Panc1 (cell line): ENCODE measurements at regions not wholly inside any gene's neighbourhood (a gene's known extent, or its start where the extent isn't known, plus 50 kb on each side); places are given as distances from the start of the nearest gene placed in this dataset.
"Not testable (repeated sequence)": the region's sequence is repeated elsewhere in the genome, so short reads cannot be mapped to it uniquely, and the experiment has no call there.

Experiments
- ATAC-seq: fragments of 200-7000 bp; cut with Tn5 transposase; 2 replicates; pipeline ENCODE4 v1.9.1; 2020; ENCODE audit warnings: mild to moderate bottlenecking, moderate library complexity
- BruUV-seq: library from RNA; stranded (reverse); fragments of 400-500 nt; replicated peaks from 2 replicates; lab custom pipeline; 2021; lab: Mats Ljungman, UMichigan
- CTCF ChIA-PET: fragments of 300-600 bp; sonication (Branson Sonifier 250); formaldehyde crosslinking; loops from one replicate; lab custom pipeline; 2022; ENCODE audit warnings: antibody characterized with exemption; lab: Charles Lee
- POLR2A ChIA-PET: fragments of 300-600 bp; sonication (Branson Sonifier 250); formaldehyde crosslinking; loops from one replicate; lab custom pipeline; 2022; ENCODE audit warnings: antibody characterized with exemption; lab: Charles Lee
- DNase-seq: peaks from one replicate; pipeline ENCODE4 v3.0.0-alpha.2; 2010; ENCODE audit warnings: low read depth, low spot score
- H3K27ac ChIP-seq: 2 replicates; pipeline ENCODE4 v1.5.1; 2011; ENCODE audit warnings: mild to moderate bottlenecking, low read length, inconsistent platforms
- H3K27me3 ChIP-seq: fragments of 200-500 bp; sonication (Bioruptor generic); 2 replicates; pipeline ENCODE4 v1.6.0; 2014; ENCODE audit warnings: low read length, inconsistent platforms; ENCODE audit not compliant: control insufficient read depth, insufficient read depth
- H3K36me3 ChIP-seq: fragments of 200-500 bp; sonication (Bioruptor generic); 2 replicates; pipeline ENCODE4 v1.5.1; 2014; ENCODE audit warnings: inconsistent platforms, mild to moderate bottlenecking, low read length, moderate library complexity; ENCODE audit not compliant: control insufficient read depth, insufficient read depth
- H3K4me1 ChIP-seq: 2 replicates; pipeline ENCODE4 v1.5.1; 2011; ENCODE audit warnings: inconsistent platforms, mild to moderate bottlenecking, low read length, moderate library complexity; ENCODE audit not compliant: control insufficient read depth, insufficient read depth
- H3K4me3 ChIP-seq, 2 experiments: 2 replicates each; pipeline ENCODE4 v1.5.1; 2011 to 2012; ENCODE audit warnings: low read depth in 2 of 2, low read length in 2 of 2, mild to moderate bottlenecking in 2 of 2, inconsistent platforms in 1 of 2, moderate library complexity in 1 of 2
- H3K9me3 ChIP-seq: fragments of 200-500 bp; sonication (Bioruptor generic); 2 replicates; pipeline ENCODE4 v1.5.1; 2014; ENCODE audit warnings: low read depth, mild to moderate bottlenecking, inconsistent platforms, low read length, moderate library complexity; ENCODE audit not compliant: control insufficient read depth, insufficient read depth
- POLR2AphosphoS5 ChIP-seq: IDR thresholded peaks from 2 replicates; pipeline ENCODE4 v1.6.1; 2012; ENCODE audit warnings: mild to moderate bottlenecking, low read depth, low read length, moderate library complexity
- SIN3A ChIP-seq: IDR thresholded peaks from 2 replicates; pipeline ENCODE4 v1.6.1; 2012; ENCODE audit warnings: low read depth, mild to moderate bottlenecking, low read length, moderate library complexity, borderline replicate concordance; ENCODE audit not compliant: insufficient read depth
- TCF7L2 ChIP-seq: IDR thresholded peaks from 2 replicates; pipeline ENCODE4 v1.6.1; 2011; ENCODE audit warnings: mild to moderate bottlenecking, low read depth, low read length, inconsistent platforms
- in situ Hi-C: cut with HindIII; loops from 2 replicates; pipeline ENCODE4 v1.10.0; 2016; ENCODE audit warnings: low sequenced_read_pairs, low pct_unique_long_range_greater_than_20kb
- intact Hi-C: fragments of 100-400 bp; cut with micrococcal nuclease; formaldehyde crosslinking; loops from one replicate; pipeline ENCODE4 v1.10.0; 2022; ENCODE audit not compliant: unreplicated experiment
- TF ChIP-seq, protein P1 (sequence below), 2 experiments: IDR thresholded peaks; 2 replicates each; pipeline ENCODE4 v1.6.1; 2011 to 2012; ENCODE audit warnings: low read depth in 2 of 2, control low read depth in 1 of 2, low read length in 1 of 2, mild to moderate bottlenecking in 1 of 2, moderate library complexity in 1 of 2; ENCODE audit not compliant: insufficient read depth in 1 of 2
- TF ChIP-seq, protein P2 (sequence below): fragments of 450-650 bp; IDR thresholded peaks from 2 replicates; pipeline ENCODE4 v1.5.1; 2017; ENCODE audit warnings: mild to moderate bottlenecking

DNA sequence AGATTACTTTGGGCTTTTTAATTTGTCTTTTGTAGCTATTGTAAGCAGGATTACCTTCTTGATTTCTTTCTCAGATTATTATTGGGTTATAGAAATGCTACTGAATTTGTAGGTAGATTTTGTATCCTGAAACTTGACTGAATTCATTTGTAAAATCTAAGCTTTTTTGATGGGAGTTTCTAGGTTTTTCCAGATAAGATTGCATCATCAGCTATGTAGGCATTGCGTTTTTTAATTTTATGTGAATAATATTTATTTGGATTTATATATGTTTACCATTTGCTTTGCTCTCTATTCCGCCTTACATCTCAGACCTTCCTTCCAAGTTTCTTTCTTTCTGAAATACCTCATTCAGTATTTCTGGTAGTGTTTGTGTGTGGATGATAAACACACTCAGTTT, 351.7 kb upstream of the ANKRD30A start:
- Histone ChIP-seq H3K4me1 (no peaks in the 10 kb centered on the region), H3K4me3 (no peak overlapping the region), H3K27me3 (no peaks in the 10 kb centered on the region), H3K27ac (no peak overlapping the region), H3K9me3 (no peaks in the 10 kb centered on the region), H3K36me3 (no peaks in the 10 kb centered on the region)
- POLR2A ChIA-PET, result interaction anchor here (0.6 kb wide), 1 partner anchor 1082 kb away, joined by 3 read pairs; no protein-coding TSS in a partner anchor
- intact Hi-C loops, result no loop called here
- BruUV-seq, result no TSS peak
- TF ChIP-seq, protein P1, sequence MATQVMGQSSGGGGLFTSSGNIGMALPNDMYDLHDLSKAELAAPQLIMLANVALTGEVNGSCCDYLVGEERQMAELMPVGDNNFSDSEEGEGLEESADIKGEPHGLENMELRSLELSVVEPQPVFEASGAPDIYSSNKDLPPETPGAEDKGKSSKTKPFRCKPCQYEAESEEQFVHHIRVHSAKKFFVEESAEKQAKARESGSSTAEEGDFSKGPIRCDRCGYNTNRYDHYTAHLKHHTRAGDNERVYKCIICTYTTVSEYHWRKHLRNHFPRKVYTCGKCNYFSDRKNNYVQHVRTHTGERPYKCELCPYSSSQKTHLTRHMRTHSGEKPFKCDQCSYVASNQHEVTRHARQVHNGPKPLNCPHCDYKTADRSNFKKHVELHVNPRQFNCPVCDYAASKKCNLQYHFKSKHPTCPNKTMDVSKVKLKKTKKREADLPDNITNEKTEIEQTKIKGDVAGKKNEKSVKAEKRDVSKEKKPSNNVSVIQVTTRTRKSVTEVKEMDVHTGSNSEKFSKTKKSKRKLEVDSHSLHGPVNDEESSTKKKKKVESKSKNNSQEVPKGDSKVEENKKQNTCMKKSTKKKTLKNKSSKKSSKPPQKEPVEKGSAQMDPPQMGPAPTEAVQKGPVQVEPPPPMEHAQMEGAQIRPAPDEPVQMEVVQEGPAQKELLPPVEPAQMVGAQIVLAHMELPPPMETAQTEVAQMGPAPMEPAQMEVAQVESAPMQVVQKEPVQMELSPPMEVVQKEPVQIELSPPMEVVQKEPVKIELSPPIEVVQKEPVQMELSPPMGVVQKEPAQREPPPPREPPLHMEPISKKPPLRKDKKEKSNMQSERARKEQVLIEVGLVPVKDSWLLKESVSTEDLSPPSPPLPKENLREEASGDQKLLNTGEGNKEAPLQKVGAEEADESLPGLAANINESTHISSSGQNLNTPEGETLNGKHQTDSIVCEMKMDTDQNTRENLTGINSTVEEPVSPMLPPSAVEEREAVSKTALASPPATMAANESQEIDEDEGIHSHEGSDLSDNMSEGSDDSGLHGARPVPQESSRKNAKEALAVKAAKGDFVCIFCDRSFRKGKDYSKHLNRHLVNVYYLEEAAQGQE (IDR thresholded peaks at IDR 0.05; ENCODE audit: insufficient read depth in 1 of 2, low read depth in 2 of 2, low read length in 1 of 2), result no peak
- no peak for TF ChIP-seq TCF7L2
- no peak for TF ChIP-seq SIN3A
- TF ChIP-seq, protein P2, sequence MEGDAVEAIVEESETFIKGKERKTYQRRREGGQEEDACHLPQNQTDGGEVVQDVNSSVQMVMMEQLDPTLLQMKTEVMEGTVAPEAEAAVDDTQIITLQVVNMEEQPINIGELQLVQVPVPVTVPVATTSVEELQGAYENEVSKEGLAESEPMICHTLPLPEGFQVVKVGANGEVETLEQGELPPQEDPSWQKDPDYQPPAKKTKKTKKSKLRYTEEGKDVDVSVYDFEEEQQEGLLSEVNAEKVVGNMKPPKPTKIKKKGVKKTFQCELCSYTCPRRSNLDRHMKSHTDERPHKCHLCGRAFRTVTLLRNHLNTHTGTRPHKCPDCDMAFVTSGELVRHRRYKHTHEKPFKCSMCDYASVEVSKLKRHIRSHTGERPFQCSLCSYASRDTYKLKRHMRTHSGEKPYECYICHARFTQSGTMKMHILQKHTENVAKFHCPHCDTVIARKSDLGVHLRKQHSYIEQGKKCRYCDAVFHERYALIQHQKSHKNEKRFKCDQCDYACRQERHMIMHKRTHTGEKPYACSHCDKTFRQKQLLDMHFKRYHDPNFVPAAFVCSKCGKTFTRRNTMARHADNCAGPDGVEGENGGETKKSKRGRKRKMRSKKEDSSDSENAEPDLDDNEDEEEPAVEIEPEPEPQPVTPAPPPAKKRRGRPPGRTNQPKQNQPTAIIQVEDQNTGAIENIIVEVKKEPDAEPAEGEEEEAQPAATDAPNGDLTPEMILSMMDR, result no peak
- no peak for TF ChIP-seq POLR2AphosphoS5
- in situ Hi-C loops, result no loop called here
- no peak for DNase-seq
- ATAC-seq, result no peak
- CTCF ChIA-PET, result no interaction called here

DNA sequence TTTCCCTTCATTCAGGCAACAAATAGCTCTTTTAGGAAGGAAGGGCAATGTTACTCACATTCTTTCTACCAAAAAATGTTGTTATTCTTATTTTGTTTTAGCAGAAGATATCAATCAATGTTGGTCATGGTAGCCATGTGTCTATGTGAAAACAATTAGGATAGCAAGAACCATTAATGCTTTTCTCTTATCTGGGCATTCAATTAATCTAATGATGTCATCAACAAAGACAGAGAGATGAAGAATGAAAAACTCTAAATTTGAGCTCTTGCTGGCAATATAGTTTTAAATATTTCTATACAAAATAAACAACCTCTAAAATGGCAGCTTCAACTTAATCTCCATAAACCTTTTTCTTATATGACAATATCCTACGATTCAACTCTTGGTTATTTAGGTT, 353.7 kb upstream of the ANKRD30A start:
- ATAC-seq, result no peak
- in situ Hi-C loops, result no loop called here
- POLR2A ChIA-PET, result no interaction called here

DNA sequence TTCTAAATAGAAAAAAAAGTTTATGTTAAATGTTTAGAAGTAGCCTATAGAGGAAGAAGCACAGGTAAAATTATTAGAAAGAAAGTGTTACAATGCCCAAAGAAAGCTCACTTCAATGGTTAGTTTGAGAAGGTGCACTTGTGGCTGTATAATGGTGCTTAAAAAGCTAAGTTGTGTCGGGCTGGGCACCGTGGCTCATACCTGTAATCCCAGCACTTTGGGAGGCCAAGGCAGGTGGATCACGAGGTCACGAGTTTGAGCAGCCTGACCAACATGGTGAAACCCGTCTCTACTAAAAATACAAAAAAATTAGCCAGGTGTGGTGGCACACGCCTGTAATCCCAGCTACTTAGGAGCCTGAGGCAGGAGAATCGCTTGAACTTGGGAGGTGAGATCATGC, 355.7 kb upstream of the ANKRD30A start:
- CTCF ChIA-PET, H3K9me3 ChIP-seq, ATAC-seq, H3K4me1 ChIP-seq, DNase-seq, BruUV-seq, H3K36me3 ChIP-seq, in situ Hi-C loops, intact Hi-C loops, H3K4me3 ChIP-seq, H3K27me3 ChIP-seq, H3K27ac ChIP-seq: not testable (repeated sequence)
- POLR2A ChIA-PET, result interaction anchor here (0.7 kb wide), 1 partner anchor 40 kb away, joined by 3 read pairs; no protein-coding TSS in a partner anchor

More for the DNA sequence above, 353.7 kb upstream of the ANKRD30A start:
- TF ChIP-seq POLR2AphosphoS5 (no peak), SIN3A (no peak), TCF7L2 (no peak)
- TF ChIP-seq, protein P1 (IDR thresholded peaks at IDR 0.05; ENCODE audit: insufficient read depth in 1 of 2, low read depth in 2 of 2, low read length in 1 of 2), result no peak
- TF ChIP-seq, protein P2, result no peak
- H3K27ac ChIP-seq, result no peak overlapping the region
- intact Hi-C loops, result no loop called here
- H3K36me3 ChIP-seq, result no peaks in the 10 kb centered on the region
- no TSS peak for BruUV-seq
- CTCF ChIA-PET, result no interaction called here
- H3K4me3 ChIP-seq, result no peak overlapping the region
- no peaks in the 10 kb centered on the region for H3K4me1 ChIP-seq
- no peak for DNase-seq
- no peaks in the 10 kb centered on the region for H3K9me3 ChIP-seq
- H3K27me3 ChIP-seq, result no peaks in the 10 kb centered on the region
